SIG-M5 (cell line): ENCODE measurements at regions not wholly inside any gene's neighbourhood (a gene's known extent, or its start where the extent isn't known, plus 50 kb on each side); places are given as distances from the start of the nearest gene placed in this dataset.
"Not testable (repeated sequence)": the region's sequence is repeated elsewhere in the genome, so short reads cannot be mapped to it uniquely, and the experiment has no call there.

Source experiments
- DNase-seq: peaks from one replicate; lab custom pipeline; 2025; lab: John Stamatoyannopoulos, UW

- no peak for DNase-seq
Observed at GRCh38 chr1:96545935-96546656, 175.5 kb upstream of the PTBP2 start.

GRCh38 chr1:96550061-96550460 is 171.5 kb upstream of the PTBP2 start:
- no peak for DNase-seq

GRCh38 chr1:96552451-96552850 is 169.1 kb upstream of the PTBP2 start:
- DNase-seq, result no peak

- no peak for DNase-seq
Observed at GRCh38 chr1:96553811-96554210, 167.8 kb upstream of the PTBP2 start.

GRCh38 chr1:96554364-96554763 is 167.2 kb upstream of the PTBP2 start:
- DNase-seq, result no peak

- no peak for DNase-seq
Observed at GRCh38 chr1:96557336-96557735, 164.2 kb upstream of the PTBP2 start.

GRCh38 chr1:96558635-96559034 is 162.9 kb upstream of the PTBP2 start:
- no peak for DNase-seq

- no peak for DNase-seq
Observed at GRCh38 chr1:96559181-96559580, 162.4 kb upstream of the PTBP2 start.

- peak; percentile 53 for DNase-seq
Observed at GRCh38 chr1:96559707-96560596, 161.6 kb upstream of the PTBP2 start.

- no peak for DNase-seq
Observed at GRCh38 chr1:96562094-96562493, 159.5 kb upstream of the PTBP2 start.

- not testable (repeated sequence) for DNase-seq
Observed at GRCh38 chr1:96564401-96564800, 157.2 kb upstream of the PTBP2 start.

- peak; percentile 42 for DNase-seq
Observed at GRCh38 chr1:96565546-96565945, 156.0 kb upstream of the PTBP2 start.

- DNase-seq, result no peak
Observed at GRCh38 chr1:96568639-96569038, 152.9 kb upstream of the PTBP2 start.

GRCh38 chr1:96569288-96569687 is 152.3 kb upstream of the PTBP2 start:
- DNase-seq, result no peak

GRCh38 chr1:96579636-96580035 is 141.9 kb upstream of the PTBP2 start:
- no peak for DNase-seq

- DNase-seq, result no peak
Observed at GRCh38 chr1:96580920-96581319, 140.7 kb upstream of the PTBP2 start.

- DNase-seq, result no peak
Observed at GRCh38 chr1:96581772-96582171, 139.8 kb upstream of the PTBP2 start.

- no peak for DNase-seq
Observed at GRCh38 chr1:96583903-96584302, 137.7 kb upstream of the PTBP2 start.

GRCh38 chr1:96587222-96587621 is 134.4 kb upstream of the PTBP2 start:
- DNase-seq, result no peak

GRCh38 chr1:96588416-96588995 is 133.1 kb upstream of the PTBP2 start:
- no peak for DNase-seq

- DNase-seq, result not testable (repeated sequence)
Observed at GRCh38 chr1:96595530-96595929, 126.1 kb upstream of the PTBP2 start.

GRCh38 chr1:96596226-96596922 is 125.2 kb upstream of the PTBP2 start:
- DNase-seq, result no peak
